GM12878 (cell line): ENCODE measurements at regions not wholly inside any gene's neighbourhood (a gene's known extent, or its start where the extent isn't known, plus 50 kb on each side); places are given as distances from the start of the nearest gene placed in this dataset.

ENCODE experiments used
- ATAC-seq: fragments of 200-7000 bp; cut with Tn5 transposase; 3 replicates; pipeline ENCODE4 v1.9.1; 2020; ENCODE audit warnings: mild to moderate bottlenecking, moderate library complexity
- BruUV-seq: library from RNA; stranded (reverse); fragments of 400-500 nt; replicated peaks from 2 replicates; lab custom pipeline; 2021; lab: Mats Ljungman, UMichigan
- CTCF ChIA-PET: fragments of 300-600 bp; sonication (Branson Sonifier 250); formaldehyde crosslinking; extraction: SDS; loops from one replicate; lab custom pipeline; 2021; ENCODE audit warnings: inconsistent platforms; lab: Yijun Ruan, JAX
- POLR2A ChIA-PET: fragments of 350-600 bp; formaldehyde crosslinking; extraction: SDS; loops from one replicate; lab custom pipeline; 2021; ENCODE audit warnings: inconsistent platforms; lab: Charles Lee
- RAD21 ChIA-PET: fragments of 300-600 bp; sonication (Branson Sonifier 250); formaldehyde crosslinking; loops from one replicate; lab custom pipeline; 2023; ENCODE audit warnings: antibody characterized with exemption; ENCODE audit not compliant: unreplicated experiment; lab: Charles Lee
- SMC1A ChIA-PET: fragments of 300-600 bp; sonication (Branson Sonifier 250); formaldehyde crosslinking; loops from one replicate; lab custom pipeline; 2023; ENCODE audit not compliant: unreplicated experiment, uncharacterized antibody; lab: Charles Lee
- DNase-seq: peaks from one replicate; pipeline ENCODE4 v3.0.0-alpha.2; 2011; ENCODE audit warnings: low read depth, low spot score
- FAIRE-seq: peaks from 3 replicates; lab custom pipeline; 2011; peaks lifted over from hg19 to GRCh38; lab: Jason Lieb, UNC
- H2AFZ ChIP-seq: 2 replicates; pipeline ENCODE4 v1.6.0; 2011; ENCODE audit warnings: low read depth, low read length, control low read depth; ENCODE audit not compliant: control insufficient read depth
- H3K27ac ChIP-seq: 2 replicates; pipeline ENCODE4 v1.5.1; 2011; ENCODE audit warnings: control low read depth; ENCODE audit not compliant: control insufficient read depth, insufficient read depth
- H3K27me3 ChIP-seq, 2 experiments: replicated peaks in 1 of 2; 2 replicates each; pipeline versions ENCODE4 v1.6.0 to v1.6.1; 2011; ENCODE audit warnings: low read length in 1 of 2; ENCODE audit not compliant: control insufficient read depth in 2 of 2, insufficient read depth in 2 of 2
- H3K36me3 ChIP-seq, 2 experiments: 2 replicates each; pipeline ENCODE4 v1.5.1; 2011; ENCODE audit warnings: low read length in 1 of 2; ENCODE audit not compliant: control insufficient read depth in 2 of 2, insufficient read depth in 2 of 2
- H3K4me1 ChIP-seq: 2 replicates; pipeline ENCODE4 v1.6.1; 2011; ENCODE audit warnings: mild to moderate bottlenecking, low read length, moderate library complexity, mixed read lengths; ENCODE audit not compliant: control insufficient read depth, insufficient read depth
- H3K4me2 ChIP-seq: 2 replicates; pipeline ENCODE4 v1.6.0; 2011; ENCODE audit warnings: control low read depth; ENCODE audit not compliant: control insufficient read depth, insufficient read depth
- H3K4me3 ChIP-seq: fragments of 200-600 bp; sonication (generic); 2 replicates; pipeline ENCODE4 v1.5.1; 2016
- H3K79me2 ChIP-seq: 2 replicates; pipeline ENCODE4 v1.6.0; 2011; ENCODE audit warnings: low read length; ENCODE audit not compliant: control insufficient read depth, insufficient read depth
- H3K9ac ChIP-seq: 2 replicates; pipeline ENCODE4 v1.8.0; 2011; ENCODE audit warnings: low read length, control low read depth, mixed read lengths; ENCODE audit not compliant: control insufficient read depth, insufficient read depth
- H3K9me3 ChIP-seq: replicated peaks from 3 replicates; pipeline ENCODE4 v1.5.1; 2011; ENCODE audit warnings: mild to moderate bottlenecking, low read length; ENCODE audit not compliant: control insufficient read depth, insufficient read depth
- H4K20me1 ChIP-seq: 2 replicates; pipeline ENCODE4 v1.6.0; 2011; ENCODE audit not compliant: control insufficient read depth, insufficient read depth
- BMI1 ChIP-seq: fragments of 450-650 bp; IDR thresholded peaks from 2 replicates; pipeline ENCODE4 v1.6.1; 2016; ENCODE audit warnings: mild to moderate bottlenecking, moderate library complexity, borderline replicate concordance
- CBFB ChIP-seq: IDR thresholded peaks from 2 replicates; pipeline ENCODE4 v1.6.1; 2016; ENCODE audit warnings: antibody characterized with exemption, low read depth
- CREM ChIP-seq: IDR thresholded peaks from 2 replicates; pipeline ENCODE4 v1.6.1; 2014; ENCODE audit warnings: antibody characterized with exemption, low read depth
- CTCF ChIP-seq, 3 experiments: IDR thresholded peaks in 2 of 3; conservative IDR thresholded peaks in 1 of 3; 2 replicates each; pipeline ENCODE4 v1.5.1; 2011; ENCODE audit warnings: low read depth in 3 of 3, low read length in 3 of 3, mild to moderate bottlenecking in 3 of 3, control low read depth in 2 of 3, moderate library complexity in 2 of 3, inconsistent platforms in 1 of 3, mixed read lengths in 1 of 3; ENCODE audit not compliant: control insufficient read depth in 2 of 3, insufficient read depth in 1 of 3; ENCODE audit errors: extremely low read depth in 1 of 3
- FOS ChIP-seq: IDR thresholded peaks from 3 replicates; pipeline ENCODE4 v1.6.1; 2011; ENCODE audit warnings: borderline replicate concordance; ENCODE audit not compliant: insufficient read length; ENCODE audit errors: extremely low read depth
- IKZF1 ChIP-seq: fragments of 450-650 bp; conservative IDR thresholded peaks from 2 replicates; pipeline ENCODE4 v1.6.1; 2017; ENCODE audit warnings: antibody characterized with exemption, mild to moderate bottlenecking
- IRF4 ChIP-seq: IDR thresholded peaks from 2 replicates; pipeline ENCODE4 v1.6.1; 2011; ENCODE audit warnings: low read depth, low read length
- KLF5 ChIP-seq: fragments of 450-650 bp; IDR thresholded peaks from 2 replicates; pipeline ENCODE4 v1.6.1; 2014; ENCODE audit warnings: mild to moderate bottlenecking; ENCODE audit not compliant: partially characterized antibody
- MTA2 ChIP-seq: fragments of 450-650 bp; IDR thresholded peaks from 2 replicates; pipeline ENCODE4 v1.6.1; 2016; ENCODE audit warnings: low read depth, mild to moderate bottlenecking, moderate library complexity
- NFYA ChIP-seq: IDR thresholded peaks from 2 replicates; pipeline ENCODE4 v1.6.1; 2011; ENCODE audit warnings: low read depth, mild to moderate bottlenecking, low read length, improper control_type of control experiment, borderline replicate concordance
- NR2C2 ChIP-seq: IDR thresholded peaks from 2 replicates; pipeline ENCODE4 v1.6.1; 2011; ENCODE audit warnings: borderline replicate concordance, low read depth; ENCODE audit not compliant: control insufficient read depth, insufficient read length
- NRF1 ChIP-seq: conservative IDR thresholded peaks from 2 replicates; pipeline ENCODE4 v1.6.1; 2011; ENCODE audit warnings: mild to moderate bottlenecking, low read depth, low read length, improper control_type of control experiment
- PBX3 ChIP-seq: IDR thresholded peaks from 2 replicates; pipeline ENCODE4 v1.6.1; 2011; ENCODE audit warnings: mild to moderate bottlenecking, low read depth, low read length, moderate library complexity; ENCODE audit not compliant: insufficient replicate concordance
- POU2F2 ChIP-seq: IDR thresholded peaks from 3 replicates; pipeline ENCODE4 v1.6.1; 2011; ENCODE audit warnings: low read depth, mild to moderate bottlenecking, low read length, borderline replicate concordance
- RAD21 ChIP-seq: IDR thresholded peaks from 2 replicates; pipeline ENCODE4 v1.6.1; 2011; ENCODE audit warnings: mild to moderate bottlenecking, low read depth, low read length, moderate library complexity; ENCODE audit not compliant: insufficient read depth
- RUNX3 ChIP-seq: IDR thresholded peaks from 2 replicates; pipeline ENCODE4 v1.6.1; 2012; ENCODE audit warnings: low read length, inconsistent platforms
- SMAD5 ChIP-seq: IDR thresholded peaks from 2 replicates; pipeline ENCODE4 v1.6.1; 2016; ENCODE audit warnings: antibody characterized with exemption, low read depth
- SP1 ChIP-seq: IDR thresholded peaks from one replicate; pipeline ENCODE4 v1.6.1; 2011; ENCODE audit warnings: low read depth, low read length
- WRNIP1 ChIP-seq: IDR thresholded peaks from 2 replicates; pipeline ENCODE4 v1.6.1; 2011; ENCODE audit warnings: low read depth, low read length, improper control_type of control experiment, borderline replicate concordance
- in situ Hi-C: fragments of 300-500 bp; cut with MboI; formaldehyde crosslinking; loops from 9 replicates; pipeline ENCODE4 v1.14.3; 2018; ENCODE audit warnings: mixed read lengths
- intact Hi-C: fragments of 100-400 bp; cut with micrococcal nuclease; formaldehyde crosslinking; loops from one replicate; pipeline ENCODE4 v1.14.2; 2022; ENCODE audit not compliant: unreplicated experiment
- TF ChIP-seq, protein P1 (sequence below): fragments of 450-650 bp; IDR thresholded peaks from 2 replicates; pipeline ENCODE4 v1.6.1; 2017; ENCODE audit warnings: mild to moderate bottlenecking

DNA sequence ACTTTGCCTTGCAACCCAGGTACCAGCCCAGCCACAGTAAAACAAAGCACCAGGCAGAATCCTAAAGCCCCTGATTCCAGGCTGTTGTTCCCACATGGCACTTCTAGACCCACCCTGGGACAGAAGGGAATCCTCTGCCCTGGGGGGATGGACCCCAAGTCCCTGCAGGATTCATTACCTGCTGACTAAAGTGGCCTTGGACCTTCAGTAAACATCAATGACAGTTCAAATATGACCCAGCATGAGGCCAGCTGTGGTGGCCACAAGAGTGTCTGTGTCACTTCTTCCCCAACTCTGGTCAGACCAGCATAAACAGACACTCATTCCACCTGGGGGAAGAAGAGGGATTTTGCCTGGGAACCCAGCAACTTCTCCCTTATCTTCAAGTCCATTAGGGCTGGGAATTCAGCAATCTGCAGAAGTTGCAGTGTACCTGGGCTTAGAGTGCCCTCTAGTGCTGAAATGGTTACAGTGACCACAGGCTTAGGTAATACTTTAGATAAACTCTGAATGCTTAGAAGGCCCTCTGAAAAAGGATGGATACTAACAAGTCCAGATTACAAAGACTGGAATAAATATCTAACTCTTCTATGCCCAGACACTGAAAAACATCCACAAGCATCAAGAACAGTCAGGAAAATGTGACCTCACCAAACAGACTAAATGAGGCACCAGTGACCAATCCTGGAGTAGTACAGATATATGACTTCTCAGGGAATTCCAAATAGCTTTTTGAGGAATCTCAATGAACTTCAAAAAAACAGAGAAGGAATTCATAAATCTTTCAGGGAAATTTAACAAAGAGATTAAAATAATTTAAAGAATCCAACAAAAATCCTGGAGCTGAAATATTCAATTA, 108.5 kb upstream of the TMEM168 start:
- no TSS peak for BruUV-seq
- no peak overlapping the region for H3K4me2 ChIP-seq
- H3K79me2 ChIP-seq = no peaks in the 10 kb centered on the region
- H2AFZ ChIP-seq = no peak overlapping the region
- intact Hi-C loops = loop anchor here (1.0 to 10.0 kb wide), 6 partner anchors 76 to 1164 kb away; no protein-coding TSS in a partner anchor
- H3K36me3 ChIP-seq = no peaks in the 10 kb centered on the region
- H3K27me3 ChIP-seq = no peaks in the 10 kb centered on the region
- in situ Hi-C loops = loop anchor here (25.0 kb wide), 1 partner anchor 1136 kb away; no protein-coding TSS in a partner anchor
- no peaks in the 10 kb centered on the region for H3K9me3 ChIP-seq
- FAIRE-seq = peak; percentile 78
- ChIA-PET SMC1A (interaction anchor here (0.9 to 2.9 kb wide), 8 partner anchors 8 to 349 kb away, joined by 3 to 18 read pairs (median 4); no protein-coding TSS in a partner anchor), CTCF (interaction anchor here (0.6 to 5.0 kb wide), 24 partner anchors 12 to 1145 kb away, joined by 3 to 46 read pairs (median 3); no protein-coding TSS in a partner anchor), POLR2A (no interaction called here), RAD21 (interaction anchor here (1.6 to 1.9 kb wide), 2 partner anchors 345 to 349 kb away, joined by 6 to 12 read pairs; no protein-coding TSS in a partner anchor)
- peak; percentile 32 for DNase-seq
- no peaks in the 10 kb centered on the region for H4K20me1 ChIP-seq
- no peak overlapping the region for H3K9ac ChIP-seq
- no peak overlapping the region for H3K4me3 ChIP-seq
- ATAC-seq = peak; percentile 98
- no peaks in the 10 kb centered on the region for H3K4me1 ChIP-seq
- no peak overlapping the region for H3K27ac ChIP-seq
- TF ChIP-seq WRNIP1 (no peak), KLF5 (no peak), POU2F2 (no peak), SP1 (no peak), RAD21 (peak; percentile 98), IRF4 (0 out of 2 replicates have a peak, but pooled peaks have one; percentile 17), MTA2 (no peak), IKZF1 (no peak), CTCF (IDR thresholded peaks at IDR 0.05 in 2 of 3, conservative IDR thresholded peaks at IDR 0.05 in 1 of 3; ENCODE audit: control insufficient read depth in 2 of 3, extremely low read depth in 1 of 3, insufficient read depth in 1 of 3, low read depth in 3 of 3, low read length in 3 of 3) (peak; percentile 76 to 82 (median 80)), NR2C2 (no peak), FOS (no peak), NRF1 (no peak), PBX3 (no peak), RUNX3 (peak; percentile 93), BMI1 (no peak), CREM (no peak), NFYA (no peak), SMAD5 (no peak), CBFB (peak; percentile 78; the same call in 1 of the 2 replicates)
- TF ChIP-seq, protein P1, sequence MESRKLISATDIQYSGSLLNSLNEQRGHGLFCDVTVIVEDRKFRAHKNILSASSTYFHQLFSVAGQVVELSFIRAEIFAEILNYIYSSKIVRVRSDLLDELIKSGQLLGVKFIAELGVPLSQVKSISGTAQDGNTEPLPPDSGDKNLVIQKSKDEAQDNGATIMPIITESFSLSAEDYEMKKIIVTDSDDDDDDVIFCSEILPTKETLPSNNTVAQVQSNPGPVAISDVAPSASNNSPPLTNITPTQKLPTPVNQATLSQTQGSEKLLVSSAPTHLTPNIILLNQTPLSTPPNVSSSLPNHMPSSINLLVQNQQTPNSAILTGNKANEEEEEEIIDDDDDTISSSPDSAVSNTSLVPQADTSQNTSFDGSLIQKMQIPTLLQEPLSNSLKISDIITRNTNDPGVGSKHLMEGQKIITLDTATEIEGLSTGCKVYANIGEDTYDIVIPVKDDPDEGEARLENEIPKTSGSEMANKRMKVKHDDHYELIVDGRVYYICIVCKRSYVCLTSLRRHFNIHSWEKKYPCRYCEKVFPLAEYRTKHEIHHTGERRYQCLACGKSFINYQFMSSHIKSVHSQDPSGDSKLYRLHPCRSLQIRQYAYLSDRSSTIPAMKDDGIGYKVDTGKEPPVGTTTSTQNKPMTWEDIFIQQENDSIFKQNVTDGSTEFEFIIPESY = no peak
